ENCODE measurements at regions not wholly inside any gene's neighbourhood (a gene's known extent, or its start where the extent isn't known, plus 50 kb on each side); places are given as distances from the start of the nearest gene placed in this dataset.
A peak's percentile ranks its signal among the peaks of the same experiment; 100 is the strongest.

- no peak for DNase-seq
These were observed 113.7 kb upstream of the DHX40 start for GRCh38 chr17:59451706-59452105.

DNA sequence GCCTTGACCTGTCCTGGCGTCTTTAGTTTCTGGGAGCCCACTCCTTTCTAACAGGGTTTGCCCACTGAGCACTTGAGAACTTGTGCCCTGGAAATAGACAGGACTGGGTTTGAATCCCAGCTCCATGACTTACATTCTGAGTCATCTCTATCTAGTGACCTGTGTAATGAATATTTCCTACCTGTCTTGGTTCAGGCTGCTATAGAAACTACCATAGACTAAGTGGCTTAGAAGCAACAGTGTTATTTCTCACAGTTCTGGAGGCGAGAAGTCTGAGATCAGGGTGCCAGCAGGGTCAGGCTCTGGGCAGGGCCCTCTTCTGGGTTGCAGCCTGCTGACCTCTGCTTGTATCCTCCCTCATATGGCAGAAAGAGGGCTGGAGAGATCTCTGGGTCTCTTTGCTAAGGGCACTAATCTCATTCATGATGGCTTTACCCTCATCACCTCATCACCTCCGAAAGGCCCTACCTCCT is 110.7 kb upstream of the DHX40 start:
- no peak for DNase-seq

DNA sequence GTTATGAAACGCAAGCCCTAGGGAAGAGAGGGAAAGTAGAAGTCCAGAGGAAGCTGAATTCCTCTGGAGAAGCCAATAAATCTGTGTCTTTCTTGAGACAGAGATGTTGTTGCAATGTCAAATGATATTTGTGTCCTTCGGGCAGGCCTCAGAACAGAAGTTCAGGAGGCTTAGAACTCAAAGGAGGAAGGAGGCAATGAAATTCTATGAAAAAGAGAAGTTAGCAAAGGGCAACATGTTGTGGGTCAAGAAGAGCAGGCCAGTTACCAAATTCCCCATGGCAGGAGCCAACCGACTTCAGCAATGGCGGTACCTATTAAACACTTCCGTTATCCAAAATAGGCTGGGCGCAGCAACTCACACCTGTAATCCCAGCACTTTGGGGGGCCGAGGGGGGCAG is 109.0 kb upstream of the DHX40 start:
- no peak for DNase-seq

DNA sequence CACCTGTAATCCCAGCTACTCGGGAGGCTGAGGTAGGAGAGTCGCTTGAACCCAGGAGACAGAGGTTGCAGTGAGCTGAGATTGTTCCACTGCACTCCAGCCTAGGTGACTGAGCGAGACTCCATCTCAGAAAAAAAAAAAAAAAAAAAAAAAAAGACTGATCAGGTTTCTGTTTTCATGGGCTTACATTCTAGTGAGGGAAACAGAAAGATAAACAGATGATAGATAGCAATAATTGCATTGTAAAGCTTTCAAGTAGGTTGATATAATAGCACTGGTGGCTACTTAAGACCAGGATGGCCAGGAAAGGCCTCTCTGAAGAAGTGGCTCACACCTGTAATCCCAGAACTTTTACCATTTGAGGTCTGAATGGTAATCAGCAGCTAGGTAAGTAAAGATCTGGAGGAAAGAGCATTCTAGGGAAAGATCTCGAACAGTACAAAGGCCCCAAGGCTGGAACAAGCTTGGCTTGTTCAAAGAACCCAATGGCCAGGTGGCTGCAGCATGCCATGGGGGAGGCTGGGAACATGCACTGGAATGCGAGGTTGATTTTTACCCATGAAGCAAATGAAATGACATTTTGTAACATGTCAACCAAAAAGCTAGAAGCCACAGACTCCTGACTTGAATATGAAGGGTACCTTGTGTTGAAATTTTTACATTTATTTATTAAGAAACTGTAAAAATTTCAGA is 108.3 kb upstream of the DHX40 start:
- no peak for DNase-seq

GRCh38 chr17:59462385-59462784 is 103.0 kb upstream of the DHX40 start:
- no peak for DNase-seq

DNA sequence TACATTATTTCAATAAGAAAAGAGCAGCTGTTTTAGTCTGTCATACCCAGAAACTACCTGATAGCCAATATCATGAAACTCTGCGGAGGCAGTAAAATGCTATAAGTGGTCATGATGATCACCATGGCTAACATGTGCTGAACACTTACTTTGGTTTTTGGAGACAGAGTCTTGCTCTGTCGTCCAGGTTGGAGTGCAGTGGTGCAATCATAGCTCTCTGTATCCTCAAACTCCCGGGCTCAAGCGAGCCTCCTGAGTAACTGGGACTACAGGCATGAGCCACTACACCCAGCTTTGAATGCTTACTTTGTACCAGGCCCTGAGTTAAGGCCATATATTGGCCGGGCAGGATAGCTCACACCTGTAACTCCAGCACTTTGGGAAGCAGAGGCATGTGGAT is 101.2 kb upstream of the DHX40 start:
- DNase-seq = no peak

- no peak for DNase-seq
These were observed 99.5 kb upstream of the DHX40 start for GRCh38 chr17:59465949-59466307.

DNA sequence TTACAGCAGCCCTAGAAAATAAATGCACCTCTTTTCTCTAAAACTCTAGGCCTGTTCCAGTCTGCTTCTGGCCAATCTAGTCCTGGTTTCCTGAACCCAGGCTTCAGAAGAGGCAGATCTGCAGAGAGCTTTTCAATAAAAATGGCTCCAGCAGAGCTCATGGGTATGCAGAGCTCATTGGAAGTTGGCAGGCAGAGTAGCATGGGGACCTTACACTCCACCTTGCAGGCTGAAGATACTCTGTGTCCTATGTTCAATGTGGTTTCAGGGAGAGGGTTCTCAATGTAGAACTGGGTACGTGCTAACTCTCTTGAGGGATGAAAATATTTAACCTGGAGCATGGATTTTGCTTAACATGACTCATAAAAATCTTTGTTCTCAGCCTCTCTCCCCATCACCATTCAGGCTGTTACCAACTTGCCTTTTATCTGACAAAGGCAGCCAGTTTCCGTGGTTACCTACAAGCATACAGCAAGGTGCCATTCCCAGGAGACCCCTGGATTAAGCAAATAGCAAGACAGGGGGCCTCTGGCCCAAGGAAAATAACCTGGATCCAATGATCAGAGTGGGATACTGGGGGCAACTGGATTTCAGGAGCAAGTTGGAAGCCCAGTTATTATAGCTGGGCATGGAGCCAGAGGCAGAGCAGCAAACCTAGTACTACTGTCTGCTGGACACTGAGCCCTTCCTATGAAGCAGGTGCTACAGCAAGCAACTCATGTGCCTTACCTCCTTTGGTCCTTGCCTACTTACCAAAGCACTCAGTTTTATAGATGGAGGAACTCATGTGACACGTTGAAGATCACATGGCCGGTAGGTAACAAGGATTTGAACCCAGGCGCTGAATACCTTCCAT is 98.2 kb upstream of the DHX40 start:
- DNase-seq = no peak

DNA sequence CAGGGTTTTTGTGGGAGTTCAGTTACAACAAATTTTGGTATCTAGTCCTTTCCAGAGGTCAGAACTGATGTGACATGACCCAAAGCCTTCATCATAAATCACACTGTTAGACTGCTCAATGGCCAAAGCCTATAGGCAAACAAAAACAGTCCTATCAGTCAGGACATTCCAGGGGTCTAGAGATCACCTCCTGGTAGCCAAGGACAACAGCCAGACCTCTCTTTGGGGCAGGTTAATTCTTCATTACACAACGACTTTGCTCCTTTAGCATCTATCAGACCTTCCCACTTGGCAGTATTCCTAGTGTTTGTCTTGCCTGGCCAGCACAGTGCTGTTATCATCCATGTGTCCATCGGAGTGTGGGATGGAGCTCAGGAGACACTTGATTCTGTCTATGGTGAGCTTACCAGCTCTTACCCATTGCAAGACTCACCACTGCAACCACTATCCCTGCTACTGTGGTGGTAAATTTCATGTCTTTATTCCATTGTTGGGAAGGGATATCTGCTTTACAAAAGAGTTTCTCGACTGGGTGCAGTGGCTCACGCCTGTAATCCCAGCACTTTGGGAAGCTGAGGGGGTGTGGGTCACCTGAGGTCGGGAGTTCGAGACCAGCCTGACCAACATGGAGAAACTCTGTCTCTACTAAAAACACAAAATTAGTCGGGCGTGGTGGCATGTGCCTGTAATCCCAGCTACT is 95.5 kb upstream of the DHX40 start:
- no peak for DNase-seq

DNA sequence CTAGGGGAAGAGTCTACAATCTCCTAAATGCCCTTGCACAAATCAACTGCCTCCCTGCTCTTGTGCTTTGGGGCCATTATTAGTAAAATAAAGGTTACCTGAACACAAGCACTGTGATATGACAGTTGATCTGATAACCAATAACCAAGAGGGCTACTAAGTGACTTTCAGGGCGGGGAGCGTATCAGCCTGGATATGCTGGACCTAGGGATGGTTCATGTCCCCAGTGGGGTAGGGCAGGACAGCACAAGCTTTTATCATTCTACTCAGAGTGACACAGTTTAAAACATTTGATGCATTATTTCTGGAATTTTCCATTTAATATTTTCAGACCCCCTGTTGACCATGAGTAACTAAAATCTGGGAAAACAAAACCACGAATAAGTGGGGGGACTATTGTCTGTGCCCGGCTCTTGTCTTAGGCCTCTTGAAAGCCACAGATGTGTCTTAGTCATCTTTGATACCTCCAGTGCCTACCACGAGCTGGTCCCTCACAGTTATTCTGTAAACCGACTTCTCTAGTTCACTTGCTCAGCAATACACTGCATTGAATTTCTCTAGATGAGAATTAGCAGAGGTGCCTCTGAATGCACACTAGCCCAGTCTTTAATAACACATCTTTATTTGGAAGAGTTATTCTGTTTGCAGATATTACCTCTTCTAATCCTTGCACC is 94.6 kb upstream of the DHX40 start:
- DNase-seq = no peak

DNA sequence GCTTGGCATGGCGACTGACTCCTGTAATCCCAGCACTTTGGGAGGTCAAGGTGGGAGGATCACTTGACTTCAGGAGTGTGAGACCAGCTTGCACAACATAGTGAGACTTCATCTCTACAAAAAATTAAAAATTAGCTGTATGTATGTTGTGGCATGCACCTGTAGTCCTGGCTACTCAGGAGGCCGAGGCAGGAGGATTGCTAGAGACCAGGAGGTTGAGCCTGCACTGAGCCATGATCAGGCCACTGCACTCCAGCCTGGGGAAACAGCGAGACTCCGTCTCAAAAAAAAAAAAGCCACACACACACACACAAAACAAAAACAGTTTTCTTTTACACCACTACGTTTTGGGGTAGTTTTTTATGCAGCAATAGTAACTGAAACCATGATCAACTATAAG is 89.0 kb upstream of the DHX40 start:
- no peak for DNase-seq

GRCh38 chr17:59479141-59479540 is 86.3 kb upstream of the DHX40 start:
- DNase-seq = no peak

DNA sequence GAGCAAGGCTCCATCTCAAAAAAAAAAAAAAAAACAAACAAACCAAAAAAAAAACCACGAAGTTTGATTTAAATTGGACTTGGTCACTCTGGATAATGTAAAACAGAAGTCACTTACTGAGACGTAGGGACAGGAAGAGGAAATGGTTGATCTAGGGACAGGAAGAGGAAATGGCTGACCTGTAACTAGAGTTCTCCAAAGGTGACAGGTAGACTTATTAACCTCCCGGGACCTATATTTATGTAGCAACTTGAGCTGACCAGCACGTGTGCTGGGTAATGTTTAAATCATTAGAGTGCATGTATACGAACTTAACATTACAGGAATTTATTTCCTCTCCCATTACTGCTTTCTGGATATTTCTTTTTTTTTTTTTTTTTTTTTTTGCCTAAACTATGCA is 81.5 kb upstream of the DHX40 start:
- no peak for DNase-seq

- DNase-seq = no peak
These were observed 80.4 kb upstream of the DHX40 start for GRCh38 chr17:59485015-59485414.

GRCh38 chr17:59485946-59486345 is 79.5 kb upstream of the DHX40 start:
- no peak for DNase-seq

DNA sequence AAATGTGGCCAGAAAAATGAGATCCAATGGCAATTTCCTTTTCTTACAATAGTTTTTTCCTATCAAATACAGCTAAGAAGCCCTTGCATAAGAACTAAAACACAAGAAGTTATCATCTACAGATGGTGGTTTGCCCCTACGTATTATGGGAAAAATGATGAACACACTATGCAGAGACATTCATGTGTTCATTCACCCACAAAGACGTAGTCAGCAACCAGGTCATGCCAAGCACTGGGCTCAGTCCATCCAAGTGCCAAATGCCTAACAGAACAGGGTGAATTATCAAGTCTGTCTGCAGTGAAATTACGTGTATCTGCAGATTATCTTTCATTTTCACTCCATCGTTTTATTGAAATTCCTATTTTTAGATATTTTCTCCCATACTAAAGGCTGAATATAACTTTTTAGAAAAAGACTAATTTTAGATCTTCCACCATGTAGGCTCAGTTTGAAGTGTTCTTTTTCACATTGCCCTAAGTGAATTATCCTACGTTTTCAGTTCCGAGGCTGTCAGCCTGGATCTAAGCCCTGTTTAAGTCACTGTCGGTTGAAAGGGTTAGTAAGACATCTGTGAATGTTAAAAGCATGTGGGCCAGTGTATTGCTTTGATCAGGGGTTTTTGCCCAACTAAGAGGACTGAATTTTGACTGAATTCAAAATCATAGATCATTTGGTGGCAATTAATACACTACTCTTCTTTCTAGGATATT is 78.1 kb upstream of the DHX40 start:
- DNase-seq = no peak

DNA sequence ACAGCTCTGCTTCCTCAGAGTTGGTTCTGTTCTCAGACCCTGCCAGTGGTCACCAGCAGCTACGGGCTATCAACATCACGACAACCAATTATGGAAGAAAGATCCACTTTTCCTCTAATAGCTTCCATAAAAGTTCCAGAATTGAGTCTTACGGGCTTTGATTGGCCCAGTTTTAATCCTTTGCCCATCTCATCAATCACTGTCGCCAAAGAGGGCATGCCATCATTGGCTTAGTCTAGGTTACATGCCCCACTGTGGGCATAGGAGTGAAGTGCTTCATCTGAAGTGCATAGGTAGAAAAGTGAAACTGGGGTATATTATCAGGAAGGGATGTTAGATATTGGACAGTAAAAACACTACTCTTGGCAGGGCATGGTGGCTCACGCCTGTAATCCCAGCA is 76.6 kb upstream of the DHX40 start:
- no peak for DNase-seq

- DNase-seq = no peak
These were observed 75.2 kb upstream of the DHX40 start for GRCh38 chr17:59490216-59490615.

DNA sequence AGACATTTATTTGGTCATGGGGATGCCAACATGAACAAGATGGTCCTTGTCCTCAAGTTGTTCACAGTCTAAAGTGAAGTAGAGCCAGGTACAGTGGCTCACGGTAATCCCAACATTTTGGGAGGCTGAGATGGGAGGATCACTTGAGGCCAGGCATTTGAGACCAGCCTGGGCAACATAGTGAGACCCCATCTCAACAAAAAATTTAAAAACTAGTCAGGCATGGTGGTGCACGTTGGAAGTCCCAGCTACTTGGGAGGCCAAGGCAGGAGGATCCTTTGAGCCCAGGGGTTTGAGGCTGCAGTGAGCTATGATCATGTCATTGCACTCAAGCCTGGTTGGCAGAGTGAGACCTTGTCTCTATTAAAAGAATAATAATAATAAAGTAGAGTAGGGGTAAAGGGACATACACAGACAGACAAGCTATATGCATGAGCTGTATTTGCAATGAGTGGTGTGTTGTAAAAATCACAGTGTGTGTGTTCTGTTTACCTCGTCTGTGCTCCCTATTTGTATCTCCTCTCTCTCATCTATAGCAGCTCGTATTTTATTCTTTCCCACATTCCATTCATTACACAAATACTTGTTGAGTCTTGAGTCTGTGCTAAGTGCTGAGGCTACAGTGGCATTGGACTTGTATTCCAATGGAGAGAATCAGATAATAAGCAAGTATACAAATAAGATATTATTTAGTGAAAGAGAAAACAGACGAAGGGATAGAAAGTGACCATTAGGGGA is 73.9 kb upstream of the DHX40 start:
- DNase-seq = no peak

GRCh38 chr17:59492091-59492451 is 73.3 kb upstream of the DHX40 start:
- DNase-seq = no peak

GRCh38 chr17:59493867-59494266 is 71.5 kb upstream of the DHX40 start:
- DNase-seq = peak; percentile 26

Data from retina (tissue), 1 donor.